ENCODE measurements at regions not wholly inside any gene's neighbourhood (a gene's known extent, or its start where the extent isn't known, plus 50 kb on each side); places are given as distances from the start of the nearest gene placed in this dataset.

DNA sequence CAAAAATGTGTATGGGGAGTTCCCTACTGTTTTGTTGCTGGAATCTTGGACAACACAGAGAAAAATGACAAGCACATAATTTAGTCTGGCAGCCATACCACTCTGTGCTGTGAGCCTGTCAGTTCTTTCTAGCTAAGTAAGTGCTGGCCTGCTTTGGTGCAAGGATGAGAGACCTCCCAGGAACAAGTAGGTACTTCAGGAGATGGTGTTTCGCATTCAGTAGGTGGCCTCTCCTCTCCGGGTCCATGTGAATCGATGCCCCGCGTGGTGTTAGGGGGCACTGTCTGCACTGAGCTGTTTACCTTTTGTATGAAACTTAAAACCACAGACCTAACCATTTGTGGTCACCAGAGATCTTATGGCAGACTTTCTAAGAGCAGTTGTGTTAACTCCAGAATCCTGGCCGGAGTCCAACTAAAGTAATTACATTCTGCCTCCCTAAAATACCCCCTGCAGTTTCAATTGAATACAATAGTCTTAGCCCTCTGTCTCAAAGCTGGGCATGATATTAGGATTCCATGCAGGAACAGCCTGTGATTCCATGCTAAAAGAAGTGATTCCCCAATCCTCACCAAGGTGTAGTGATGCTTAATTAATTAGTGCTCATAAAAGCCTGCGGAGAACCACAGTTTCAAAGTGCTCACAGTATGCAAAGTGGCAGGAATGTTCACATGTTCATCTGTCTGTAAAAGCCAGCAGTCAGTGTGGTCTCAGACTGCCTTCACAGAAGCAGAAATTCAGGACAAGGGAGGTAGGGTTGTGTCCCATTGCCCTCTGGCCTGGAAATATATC is 64.2 kb downstream of the LLPH start:
- DNase-seq, result peak; percentile 90

- no peak for DNase-seq
Measured at GRCh38 chr12:66065641-66066136, 64.9 kb downstream of the LLPH start.

GRCh38 chr12:66065150-66065549 is 65.4 kb downstream of the LLPH start:
- no peak for DNase-seq

- no peak for DNase-seq
Measured at GRCh38 chr12:66063916-66064315, 66.6 kb downstream of the LLPH start.

GRCh38 chr12:66062290-66062625 is 68.3 kb downstream of the LLPH start:
- DNase-seq, result no peak

DNA sequence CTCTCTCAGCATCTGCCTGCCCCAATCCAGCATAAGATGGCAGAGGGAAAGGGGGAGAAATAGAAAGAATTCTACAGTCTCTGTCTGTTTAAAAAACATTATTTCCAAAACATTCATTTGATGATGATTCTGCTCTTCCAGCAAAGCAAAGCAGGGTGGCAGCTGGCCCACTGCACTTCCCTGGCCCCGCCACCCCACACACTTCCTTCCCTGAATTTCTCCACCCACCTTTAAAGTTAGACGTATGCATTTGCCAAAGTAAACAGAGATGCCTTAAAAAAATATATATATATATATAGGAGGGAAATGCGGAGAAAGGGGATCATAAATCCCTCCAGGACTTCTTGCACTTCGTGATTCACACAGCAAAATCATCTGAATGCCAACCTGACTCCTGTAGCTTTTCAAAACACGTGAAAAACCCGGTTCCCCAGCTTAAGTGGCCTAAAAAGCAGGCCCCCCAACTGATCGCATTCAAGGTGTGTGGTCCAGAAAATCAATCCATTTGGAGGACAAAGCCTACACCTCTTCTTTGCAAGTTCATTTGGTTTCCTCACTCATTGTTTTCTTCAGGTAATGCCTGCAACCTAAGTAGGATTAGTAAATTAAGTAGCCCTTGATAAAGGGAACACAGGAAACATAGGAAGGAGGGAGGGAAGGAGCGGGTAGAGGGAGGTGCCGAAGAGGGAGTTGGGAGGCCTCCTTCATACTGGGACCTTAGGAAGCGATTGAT is 68.8 kb downstream of the LLPH start:
- no peak for DNase-seq

GRCh38 chr12:66061076-66061475 is 69.5 kb downstream of the LLPH start:
- DNase-seq, result no peak

GRCh38 chr12:66060163-66060907 is 70.2 kb downstream of the LLPH start:
- no peak for DNase-seq

GRCh38 chr12:66059666-66060065 is 70.9 kb downstream of the LLPH start:
- no peak for DNase-seq

DNA sequence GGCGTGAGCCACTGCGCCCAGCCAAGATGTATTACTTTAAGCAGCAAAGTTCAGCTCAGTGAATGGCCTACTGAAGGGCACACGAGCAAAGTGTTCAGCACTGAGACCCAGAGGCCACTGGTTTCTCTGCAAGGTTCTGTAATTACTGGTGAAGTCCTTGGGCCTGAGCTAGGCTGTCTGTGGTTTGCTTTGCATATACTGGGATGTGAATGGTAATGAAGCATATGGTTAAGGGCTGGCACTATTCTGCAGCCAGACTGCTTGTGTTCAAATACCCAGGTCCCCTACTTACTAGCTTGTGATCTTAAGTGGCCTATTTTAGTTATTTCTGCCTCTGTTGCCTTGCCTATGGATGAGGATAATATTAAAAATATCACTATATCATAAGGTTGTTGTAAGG is 72.0 kb downstream of the LLPH start:
- no peak for DNase-seq

GRCh38 chr12:66055837-66056319 is 74.7 kb downstream of the LLPH start:
- no peak for DNase-seq

DNA sequence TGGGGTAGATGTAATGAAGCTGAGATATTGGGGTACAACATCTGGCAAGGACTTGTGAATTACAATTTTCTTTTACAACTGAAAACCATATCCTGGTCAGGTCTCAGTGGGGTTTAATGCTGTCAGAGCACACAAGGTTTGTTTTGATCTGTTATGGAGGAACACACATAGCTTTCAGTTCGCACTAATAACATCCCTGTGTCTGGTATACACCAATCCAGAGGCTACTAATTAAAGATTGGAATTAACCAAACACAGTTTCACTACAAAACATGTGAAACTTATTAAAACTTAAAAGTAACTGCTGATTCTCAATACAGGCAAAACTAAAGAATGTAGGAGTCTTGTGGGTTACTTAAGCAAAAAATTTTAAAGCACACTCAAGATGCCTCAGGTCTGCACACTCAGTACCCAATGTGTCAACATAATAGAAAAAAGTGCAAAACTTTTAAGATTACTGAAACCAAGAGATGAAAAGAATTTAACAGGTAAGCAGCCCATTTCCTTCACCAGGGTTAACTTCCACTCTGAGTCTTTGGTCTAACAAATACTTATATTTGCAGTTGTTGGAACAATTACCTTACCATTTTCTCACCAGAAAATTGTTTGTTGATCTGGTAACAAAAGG is 77.4 kb downstream of the LLPH start:
- no peak for DNase-seq

DNA sequence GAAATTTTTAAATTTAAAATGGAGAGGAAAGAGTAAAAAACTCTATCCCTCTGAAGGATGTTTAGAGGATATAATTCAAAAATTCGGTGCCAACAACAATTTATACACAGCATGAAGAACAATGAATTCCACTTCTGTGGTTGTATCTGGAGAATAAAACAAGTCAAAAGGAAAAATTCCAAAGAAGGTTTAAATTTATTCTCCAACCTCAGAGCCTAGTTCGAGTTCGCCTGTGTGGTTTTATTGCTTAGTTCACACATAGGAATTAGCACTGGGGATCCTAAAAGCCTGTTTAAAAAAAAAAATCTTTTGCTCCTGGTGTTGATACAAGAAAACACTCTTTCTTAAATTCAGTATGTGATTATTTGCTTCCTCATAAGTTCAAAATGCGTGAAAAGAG is 79.2 kb downstream of the LLPH start:
- no peak for DNase-seq

DNA sequence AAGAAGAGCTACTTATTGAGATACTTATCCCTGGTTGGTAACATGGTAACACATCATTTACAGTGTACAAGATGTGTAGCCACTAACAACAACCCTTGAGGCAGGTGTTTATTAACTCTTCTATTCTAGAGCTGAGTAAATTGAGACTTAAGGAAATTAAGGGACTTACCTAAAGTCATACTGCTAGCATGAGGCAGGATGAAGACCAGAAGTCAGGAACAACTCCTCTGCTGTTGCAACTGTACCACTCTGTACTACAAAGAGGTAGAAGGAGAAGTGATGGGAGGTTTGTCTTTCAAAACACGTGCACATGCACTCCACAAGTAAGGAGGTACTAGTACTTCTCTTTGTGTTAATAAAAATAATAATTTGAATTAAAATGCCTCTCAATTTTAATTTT is 79.9 kb downstream of the LLPH start:
- DNase-seq, result no peak

GRCh38 chr12:66050283-66050576 is 80.3 kb downstream of the LLPH start:
- DNase-seq, result no peak

DNA sequence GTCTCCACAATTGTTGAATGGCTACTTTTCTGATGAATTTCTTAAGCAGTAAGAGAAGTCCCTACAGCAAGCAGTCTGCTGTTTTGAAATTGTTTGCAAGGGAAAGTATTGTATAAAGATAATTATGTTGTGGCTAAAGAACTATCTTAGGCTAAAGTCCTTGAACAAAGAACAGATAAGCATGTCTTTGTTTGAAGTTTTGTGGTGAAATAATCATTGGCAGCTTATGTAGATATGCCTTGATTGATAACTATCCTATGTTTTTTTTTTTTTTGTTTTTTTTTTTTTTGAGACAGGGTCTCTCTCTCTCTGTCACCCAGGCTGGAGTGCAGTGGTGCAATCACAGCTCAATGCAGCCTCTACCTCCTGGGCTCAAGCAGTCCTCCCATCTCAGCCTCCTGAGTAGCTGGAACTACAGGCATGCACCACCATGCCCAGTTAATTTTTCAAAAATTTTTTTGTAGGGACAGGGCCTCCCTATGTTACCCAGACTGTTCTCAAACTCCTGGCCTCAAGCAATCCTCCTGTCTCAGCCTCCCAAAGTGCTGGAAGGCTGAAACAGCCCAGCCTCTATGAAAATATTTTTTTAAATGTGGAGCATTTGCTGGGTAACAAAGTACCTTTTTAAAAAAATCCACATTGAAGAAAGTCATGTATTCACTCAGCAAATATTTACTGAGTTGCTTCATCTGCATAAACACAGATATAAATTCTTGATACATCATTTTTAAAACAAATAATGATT is 80.8 kb downstream of the LLPH start:
- no peak for DNase-seq

DNA sequence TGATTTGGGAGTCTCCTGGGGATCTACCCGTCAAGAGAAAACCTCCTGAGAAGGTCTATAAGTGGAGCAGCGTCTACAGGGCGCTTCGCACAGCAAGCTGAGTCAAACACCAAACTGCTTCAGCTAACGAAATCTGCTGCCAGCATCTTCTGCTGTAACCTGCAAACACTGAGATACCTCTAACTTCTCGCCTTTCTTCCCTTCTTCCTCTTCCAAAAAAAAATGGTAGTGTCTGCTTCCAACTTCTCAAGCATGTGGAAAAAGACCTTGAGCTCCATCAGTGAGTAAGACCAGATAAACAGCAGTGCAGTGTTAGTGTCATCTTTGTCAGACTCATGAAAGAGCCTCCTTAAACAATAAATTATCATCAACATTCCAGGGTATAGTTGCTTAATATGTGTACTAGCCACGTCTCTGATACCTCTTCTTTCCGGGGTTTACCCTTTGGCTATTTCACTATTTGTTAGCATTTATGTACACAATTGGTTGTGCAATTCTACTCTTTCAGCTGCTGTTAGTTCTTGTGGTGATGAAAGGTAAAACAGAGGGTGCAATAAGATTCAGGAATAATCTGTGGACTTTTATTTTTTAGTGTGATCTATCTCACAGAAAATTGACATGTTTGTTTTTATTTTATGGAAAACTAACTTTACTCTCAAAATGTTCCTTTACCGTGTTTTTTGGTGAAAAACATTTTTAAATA is 81.6 kb downstream of the LLPH start:
- DNase-seq, result no peak

DNA sequence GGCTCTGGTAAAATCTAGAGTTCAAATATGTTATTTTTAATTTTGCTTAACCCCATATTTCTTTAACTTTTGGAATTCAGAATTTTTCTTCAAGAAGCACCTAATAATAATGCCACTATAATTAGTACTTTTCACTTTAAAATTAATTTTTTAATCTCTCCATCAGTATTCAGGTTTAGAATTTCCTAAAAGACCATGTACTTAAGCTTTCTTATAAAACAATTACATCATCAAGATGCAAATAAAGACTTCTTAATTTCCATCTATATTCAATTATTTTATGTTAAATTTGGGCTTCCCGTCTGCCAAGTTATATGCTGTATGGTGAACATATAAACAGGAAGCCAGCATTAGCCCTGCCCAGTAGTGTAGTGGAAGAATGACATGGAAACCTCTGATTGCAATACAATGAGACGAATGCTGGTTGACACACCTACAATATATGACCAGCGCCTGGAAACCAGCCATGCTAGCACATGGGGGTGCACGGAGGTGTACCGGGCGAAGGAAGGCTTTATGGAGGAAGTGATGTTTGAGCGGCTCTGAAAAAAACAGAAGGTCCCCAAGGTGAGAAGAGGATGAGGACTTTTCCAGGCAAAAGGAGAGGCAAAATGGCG is 82.2 kb downstream of the LLPH start:
- no peak for DNase-seq

- DNase-seq, result no peak
Measured at GRCh38 chr12:66047411-66048021, 83.0 kb downstream of the LLPH start.

DNA sequence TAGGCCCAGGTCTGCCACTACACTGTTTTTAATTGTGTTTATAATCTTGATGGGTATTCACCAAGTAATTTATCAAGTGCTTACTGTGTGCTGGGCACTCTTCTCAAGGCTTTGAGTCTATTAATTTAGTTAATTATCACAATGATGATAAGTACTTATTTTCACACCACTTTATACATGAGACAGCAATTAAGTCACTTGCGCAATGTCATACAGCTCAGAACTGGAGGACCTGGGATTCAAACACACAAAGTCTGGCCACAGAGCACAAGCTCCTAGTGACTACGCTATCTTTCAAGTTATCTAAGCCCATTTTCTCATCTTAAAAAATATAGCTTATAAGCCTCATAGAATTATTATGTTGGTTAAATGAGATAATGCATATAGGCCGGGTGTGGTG is 85.0 kb downstream of the LLPH start:
- DNase-seq, result no peak

DNA sequence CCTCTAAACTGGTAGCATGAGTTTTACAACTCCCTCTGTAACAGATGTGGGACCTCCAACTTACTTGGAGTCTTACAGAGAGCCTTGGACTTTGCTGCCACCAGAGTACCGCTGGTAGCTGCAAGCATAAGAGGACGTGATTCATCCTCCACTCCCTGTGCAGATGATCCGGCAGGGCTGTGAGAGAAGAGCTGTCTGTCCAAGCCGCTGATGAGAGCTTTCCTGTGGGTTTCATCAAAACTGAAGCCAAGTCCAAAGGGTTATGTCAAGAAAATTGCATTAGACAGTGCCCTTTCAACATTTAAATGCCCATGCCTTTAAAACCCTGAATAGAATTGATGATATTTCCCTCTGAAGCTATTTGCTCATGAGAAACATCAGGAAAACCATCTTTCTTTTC is 85.8 kb downstream of the LLPH start:
- DNase-seq, result no peak

All from NCI-H2107 (cell line).